ENCODE measurements at regions not wholly inside any gene's neighbourhood (a gene's known extent, or its start where the extent isn't known, plus 50 kb on each side); places are given as distances from the start of the nearest gene placed in this dataset.

- intact Hi-C loops (cut with DNase I; ENCODE audit: low total_unique reads), result no loop called here
- WGBS, 5 donors, result 42 to 77% (median 57%) methylated on average over 2 of the region's 2 CpGs
- no peak for DNase-seq
- H3K27me3 ChIP-seq, result no peaks in the 10 kb centered on the region
- no peaks in the 10 kb centered on the region for H3K9me3 ChIP-seq
- no peak overlapping the region for H3K4me3 ChIP-seq
- TF ChIP-seq POLR2AphosphoS5 (IDR thresholded peaks at IDR 0.05) (no peak), EP300 (IDR thresholded peaks at IDR 0.05) (no peak), POLR2A (IDR thresholded peaks at IDR 0.05) (no peak)
- TF ChIP-seq, protein P1, sequence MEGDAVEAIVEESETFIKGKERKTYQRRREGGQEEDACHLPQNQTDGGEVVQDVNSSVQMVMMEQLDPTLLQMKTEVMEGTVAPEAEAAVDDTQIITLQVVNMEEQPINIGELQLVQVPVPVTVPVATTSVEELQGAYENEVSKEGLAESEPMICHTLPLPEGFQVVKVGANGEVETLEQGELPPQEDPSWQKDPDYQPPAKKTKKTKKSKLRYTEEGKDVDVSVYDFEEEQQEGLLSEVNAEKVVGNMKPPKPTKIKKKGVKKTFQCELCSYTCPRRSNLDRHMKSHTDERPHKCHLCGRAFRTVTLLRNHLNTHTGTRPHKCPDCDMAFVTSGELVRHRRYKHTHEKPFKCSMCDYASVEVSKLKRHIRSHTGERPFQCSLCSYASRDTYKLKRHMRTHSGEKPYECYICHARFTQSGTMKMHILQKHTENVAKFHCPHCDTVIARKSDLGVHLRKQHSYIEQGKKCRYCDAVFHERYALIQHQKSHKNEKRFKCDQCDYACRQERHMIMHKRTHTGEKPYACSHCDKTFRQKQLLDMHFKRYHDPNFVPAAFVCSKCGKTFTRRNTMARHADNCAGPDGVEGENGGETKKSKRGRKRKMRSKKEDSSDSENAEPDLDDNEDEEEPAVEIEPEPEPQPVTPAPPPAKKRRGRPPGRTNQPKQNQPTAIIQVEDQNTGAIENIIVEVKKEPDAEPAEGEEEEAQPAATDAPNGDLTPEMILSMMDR (IDR thresholded peaks at IDR 0.05), result no peak
- H3K36me3 ChIP-seq, result no peaks in the 10 kb centered on the region
- H3K4me1 ChIP-seq, result no peaks in the 10 kb centered on the region
- no peak overlapping the region for H3K27ac ChIP-seq
Observed at GRCh38 chr1:78275456-78275855, 215.3 kb upstream of the PTGFR start.

DNA sequence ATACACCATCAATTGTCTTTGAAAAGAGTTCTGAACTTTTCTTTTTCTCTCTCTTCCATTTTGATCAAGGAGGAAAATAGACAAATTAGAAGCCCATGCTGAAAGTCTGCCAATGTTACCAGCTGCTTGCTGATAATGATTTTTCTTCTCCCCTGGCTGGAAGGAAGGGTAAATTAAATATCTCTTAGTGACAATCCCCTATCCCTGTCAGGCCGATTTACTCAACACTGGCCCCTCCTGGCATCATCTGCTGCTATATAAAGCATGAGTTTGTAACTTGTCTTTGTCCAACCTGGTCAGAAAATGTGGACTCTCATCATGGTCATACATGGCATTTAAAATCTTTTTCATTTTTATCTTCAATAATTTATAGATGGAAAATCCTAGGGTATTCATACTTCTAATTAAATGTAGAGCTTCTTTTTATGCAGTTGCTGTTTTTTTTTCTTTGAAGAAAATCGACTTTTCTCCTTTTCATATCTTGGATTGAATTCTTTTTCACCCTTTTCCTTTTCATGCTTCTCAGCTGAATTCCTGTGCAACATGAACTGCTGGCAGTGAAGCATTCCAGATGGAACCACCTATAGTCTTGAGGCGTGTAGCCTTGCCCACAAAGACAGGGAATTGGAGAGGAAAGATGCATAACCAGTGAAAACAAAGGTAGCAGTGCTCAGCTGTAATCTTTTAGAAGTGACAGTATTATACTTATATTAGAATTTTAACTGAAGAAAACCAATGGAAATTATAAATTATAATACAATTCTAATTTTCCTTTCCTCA is 214.7 kb upstream of the PTGFR start:
- no peak for DNase-seq
- Histone ChIP-seq H3K27ac (no peak overlapping the region), H3K4me3 (no peak overlapping the region), H3K27me3 (no peaks in the 10 kb centered on the region), H3K4me1 (no peaks in the 10 kb centered on the region), H3K36me3 (no peaks in the 10 kb centered on the region), H3K9me3 (no peaks in the 10 kb centered on the region)
- TF ChIP-seq POLR2A (IDR thresholded peaks at IDR 0.05) (no peak), EP300 (IDR thresholded peaks at IDR 0.05) (no peak), POLR2AphosphoS5 (IDR thresholded peaks at IDR 0.05) (no peak)
- TF ChIP-seq, protein P1 (IDR thresholded peaks at IDR 0.05), result no peak
- intact Hi-C loops (cut with DNase I; ENCODE audit: low total_unique reads), result no loop called here
- WGBS, 5 donors, result 44 to 54% (median 50%) methylated on average over 3 of the region's 3 CpGs

GRCh38 chr1:78277253-78277652 is 213.5 kb upstream of the PTGFR start:
- TF ChIP-seq POLR2AphosphoS5 (IDR thresholded peaks at IDR 0.05) (no peak), POLR2A (IDR thresholded peaks at IDR 0.05) (no peak)
- TF ChIP-seq, protein P1 (IDR thresholded peaks at IDR 0.05), result no peak
- Histone ChIP-seq H3K27ac (no peak overlapping the region), H3K36me3 (no peaks in the 10 kb centered on the region), H3K9me3 (no peaks in the 10 kb centered on the region), H3K4me3 (no peak overlapping the region), H3K4me1 (no peaks in the 10 kb centered on the region), H3K27me3 (no peaks in the 10 kb centered on the region)
- intact Hi-C loops (cut with DNase I; ENCODE audit: low total_unique reads), result no loop called here
- no peak for DNase-seq

GRCh38 chr1:78279051-78279450 is 211.7 kb upstream of the PTGFR start:
- TF ChIP-seq POLR2AphosphoS5 (IDR thresholded peaks at IDR 0.05) (peak in 1 of 3 donors; percentile 12), POLR2A (IDR thresholded peaks at IDR 0.05) (no peak)
- Histone ChIP-seq H3K27me3 (no peaks in the 10 kb centered on the region), H3K27ac (peak overlapping the region in 1 of 5 donors; percentile 38), H3K4me1 (no peaks in the 10 kb centered on the region), H3K36me3 (no peaks in the 10 kb centered on the region), H3K9me3 (no peaks in the 10 kb centered on the region), H3K4me3 (no peak overlapping the region)
- intact Hi-C loops (cut with DNase I; ENCODE audit: low total_unique reads), result no loop called here
- DNase-seq, result no peak
- WGBS, 5 donors, result 32 to 64% (median 46%) methylated on average over 2 of the region's 2 CpGs

GRCh38 chr1:78280626-78281025 is 210.1 kb upstream of the PTGFR start:
- no peak for DNase-seq
- intact Hi-C loops (cut with DNase I; ENCODE audit: low total_unique reads), result no loop called here
- H3K27ac ChIP-seq, result no peak overlapping the region
- no peak for TF ChIP-seq POLR2A (IDR thresholded peaks at IDR 0.05)
- TF ChIP-seq, protein P1 (IDR thresholded peaks at IDR 0.05), result no peak
- TF ChIP-seq EP300 (IDR thresholded peaks at IDR 0.05), result no peak
- no peak for TF ChIP-seq POLR2AphosphoS5 (IDR thresholded peaks at IDR 0.05)
- no peaks in the 10 kb centered on the region for H3K27me3 ChIP-seq
- H3K4me3 ChIP-seq, result no peak overlapping the region
- H3K4me1 ChIP-seq, result no peaks in the 10 kb centered on the region
- WGBS, 5 donors, result 57 to 65% (median 58%) methylated on average over 2 of the region's 2 CpGs
- H3K36me3 ChIP-seq, result no peaks in the 10 kb centered on the region
- no peaks in the 10 kb centered on the region for H3K9me3 ChIP-seq
